GM18519 (cell line): ENCODE measurements at regions not wholly inside any gene's neighbourhood (a gene's known extent, or its start where the extent isn't known, plus 50 kb on each side); places are given as distances from the start of the nearest gene placed in this dataset.
"Not testable (repeated sequence)": the region's sequence is repeated elsewhere in the genome, so short reads cannot be mapped to it uniquely, and the experiment has no call there.

Experiments
- ATAC-seq: cut with Tn5 transposase; IDR thresholded peaks from one replicate; pipeline ENCODE4 v1.9.1; 2021; ENCODE audit warnings: mild to moderate bottlenecking, moderate library complexity; ENCODE audit not compliant: unreplicated experiment, low FRiP score

- peak; percentile 93 for ATAC-seq
These were observed 85.6 kb downstream of the GADD45G start for GRCh38 chr9:89690334-89690912.

DNA sequence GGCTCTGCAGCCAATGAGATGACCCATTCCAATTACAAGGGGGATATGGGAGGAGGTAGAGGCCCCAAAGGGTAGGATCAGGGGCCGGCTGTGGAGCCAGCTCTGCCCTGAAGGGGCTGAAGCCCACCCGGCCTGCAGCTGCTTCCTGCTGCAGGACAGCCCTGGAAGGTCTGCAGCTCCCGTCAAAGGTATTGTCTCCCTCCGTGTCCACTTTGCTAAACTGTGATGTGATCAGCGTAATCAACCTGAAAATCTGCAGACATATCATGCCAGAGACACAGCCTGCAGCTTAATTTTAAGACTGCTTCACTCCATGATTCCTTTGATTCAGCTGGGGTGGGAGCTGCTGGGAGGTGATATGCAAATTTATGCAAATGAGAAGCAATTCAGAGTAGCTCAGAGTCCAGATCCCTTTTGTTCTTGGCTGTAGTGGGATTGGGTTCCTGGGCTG lies 90.7 kb downstream of the GADD45G start:
- ATAC-seq = no peak

- not testable (repeated sequence) for ATAC-seq
These were observed 91.2 kb downstream of the GADD45G start for GRCh38 chr9:89695979-89696378.

DNA sequence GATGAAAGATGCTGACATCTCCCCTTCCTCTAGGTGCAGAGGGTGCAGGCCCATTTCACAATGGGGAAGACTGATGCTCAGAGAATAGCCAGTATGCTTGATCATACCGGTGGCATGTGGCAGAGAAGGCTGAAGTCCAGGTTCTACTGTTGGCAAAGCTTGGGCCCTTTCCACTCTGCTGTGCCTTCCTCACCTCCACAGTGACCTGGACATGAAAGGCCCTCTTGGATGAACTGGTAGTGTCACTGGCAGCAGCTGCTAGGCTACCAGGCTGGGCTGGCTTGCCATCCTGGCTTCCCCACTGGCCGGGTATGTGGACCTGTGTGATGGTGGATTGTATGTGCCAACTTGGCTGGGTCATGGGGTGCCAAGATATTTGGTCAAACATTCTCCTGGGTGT lies 92.0 kb downstream of the GADD45G start:
- ATAC-seq = no peak

- ATAC-seq = no peak
These were observed 92.7 kb downstream of the GADD45G start for GRCh38 chr9:89697553-89697952.

DNA sequence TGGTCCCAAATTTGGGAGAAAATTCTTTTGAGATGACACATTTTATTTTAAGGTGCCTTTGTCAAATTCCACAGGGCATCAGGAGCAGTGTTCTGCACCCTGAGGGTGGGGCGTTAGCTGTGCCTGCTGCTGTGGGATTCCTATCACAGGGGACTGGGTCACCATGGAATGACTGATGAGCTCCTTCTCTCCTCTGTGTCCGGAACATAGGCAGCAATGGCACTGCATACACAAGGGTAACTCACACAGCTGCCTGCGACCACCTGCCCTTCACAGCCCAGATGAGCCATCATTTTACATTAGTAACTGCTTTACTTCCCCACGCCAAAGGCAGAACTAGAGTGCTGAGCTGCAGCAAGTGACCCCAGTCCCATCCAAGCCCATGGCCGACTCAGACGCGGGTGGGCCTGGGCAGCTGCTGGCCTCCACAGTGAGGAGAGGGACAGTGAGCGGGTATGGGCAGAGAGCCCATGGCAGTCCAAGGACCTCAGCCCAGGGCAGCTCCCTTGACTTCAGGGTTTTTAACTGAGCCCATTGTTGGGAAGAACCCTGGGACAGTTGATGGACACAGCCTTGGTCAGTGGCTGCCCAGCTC lies 93.7 kb downstream of the GADD45G start:
- no peak for ATAC-seq

- ATAC-seq = no peak
These were observed 94.8 kb downstream of the GADD45G start for GRCh38 chr9:89699646-89700045.

- peak; percentile 55 for ATAC-seq
These were observed 96.5 kb downstream of the GADD45G start for GRCh38 chr9:89701221-89701798.

GRCh38 chr9:89702401-89702800 lies 97.6 kb downstream of the GADD45G start:
- ATAC-seq = no peak

DNA sequence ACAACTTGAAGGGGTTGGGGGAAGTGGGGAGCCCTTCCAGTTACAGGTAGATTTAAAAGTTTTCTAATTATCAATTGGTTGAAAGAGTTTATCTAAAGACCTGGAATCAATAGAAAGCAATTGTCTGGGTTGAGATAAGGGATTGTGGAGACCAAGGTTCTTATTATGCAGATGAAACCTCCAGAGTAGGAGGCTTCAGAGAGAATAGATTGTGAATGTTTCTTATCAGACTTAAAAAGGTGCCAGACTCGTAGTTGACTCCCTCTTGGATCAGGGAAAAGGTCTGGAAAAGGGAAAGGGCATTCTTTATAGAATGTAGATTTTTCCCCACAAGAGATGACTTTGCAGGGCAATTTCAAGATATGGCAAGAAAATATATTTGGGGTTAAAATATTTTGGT lies 100.8 kb downstream of the GADD45G start:
- no peak for ATAC-seq

DNA sequence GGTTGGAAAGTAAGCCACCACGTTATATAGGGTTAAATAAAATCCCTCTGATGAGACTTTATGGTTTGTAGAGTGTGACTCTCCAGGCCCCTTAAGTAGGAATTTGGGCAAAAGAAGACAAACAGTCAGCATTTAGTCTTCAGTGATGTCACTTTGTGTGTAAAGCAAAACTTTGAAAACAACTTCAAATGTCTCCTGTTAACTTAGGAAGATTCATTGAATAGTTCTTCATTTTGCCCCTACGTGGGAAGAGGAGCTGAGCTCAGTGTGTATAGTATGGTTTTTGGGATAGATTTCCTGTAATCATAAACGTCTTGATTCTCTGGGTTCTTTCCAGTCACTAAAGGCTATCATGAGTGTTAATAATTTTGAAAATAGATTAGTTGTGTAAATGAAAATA lies 101.3 kb downstream of the GADD45G start:
- ATAC-seq = no peak

DNA sequence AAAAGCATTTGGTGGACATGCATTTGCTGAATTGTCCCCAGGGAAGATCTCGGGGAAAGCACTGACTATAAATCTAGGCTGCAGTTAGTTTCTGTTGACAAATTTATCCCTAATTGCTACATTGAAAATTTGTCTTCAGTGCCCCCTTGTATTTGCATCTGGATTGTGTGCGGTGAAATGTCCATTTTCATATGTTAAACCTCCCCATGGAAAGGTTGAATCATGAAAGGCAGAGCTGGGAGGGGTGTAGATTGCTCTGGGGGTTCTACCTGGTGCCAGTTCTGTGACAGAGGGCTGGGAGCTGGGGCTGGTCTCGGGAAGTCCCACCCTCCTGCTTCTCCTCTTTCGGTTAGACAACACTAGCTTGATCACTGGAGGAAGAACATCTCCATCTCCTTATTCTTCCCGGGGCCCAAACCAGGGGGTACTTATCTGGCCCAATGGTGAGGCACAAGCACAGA lies 101.9 kb downstream of the GADD45G start:
- ATAC-seq = no peak

- ATAC-seq = no peak
These were observed 105.9 kb downstream of the GADD45G start for GRCh38 chr9:89710697-89711096.

DNA sequence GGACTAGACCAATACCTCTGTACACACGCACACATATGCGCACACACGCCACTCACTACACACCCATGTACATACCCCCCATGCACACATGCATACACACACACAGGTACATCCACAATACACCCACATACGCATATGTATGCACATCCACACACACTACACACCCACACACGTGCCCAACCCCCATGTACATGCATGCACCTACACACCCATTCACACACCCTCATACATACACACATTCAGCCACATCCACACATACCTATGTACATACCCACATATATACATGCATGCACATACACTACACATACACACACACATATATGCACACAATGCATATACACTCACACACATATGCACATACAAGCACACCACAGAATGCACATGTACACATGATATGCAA lies 107.1 kb downstream of the GADD45G start:
- ATAC-seq = no peak

DNA sequence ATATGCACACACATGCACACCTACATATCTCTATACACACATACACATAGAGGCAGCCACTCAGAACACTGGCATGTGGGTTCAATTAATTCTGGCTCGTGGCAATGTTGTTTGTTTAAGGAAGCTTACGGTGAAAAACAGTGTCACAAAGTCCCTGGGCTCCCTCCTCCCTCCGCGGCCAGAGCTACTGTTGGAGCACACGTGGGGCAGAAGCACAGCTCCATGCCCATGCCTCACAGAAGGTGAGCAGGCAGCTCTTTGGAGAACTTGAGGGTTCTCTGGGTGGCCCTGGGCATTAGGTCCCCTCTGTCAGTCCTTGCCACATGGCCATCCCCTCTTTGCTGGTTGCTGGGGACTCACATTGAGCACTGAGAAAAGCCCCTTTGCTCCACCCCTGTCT lies 107.5 kb downstream of the GADD45G start:
- ATAC-seq = no peak

DNA sequence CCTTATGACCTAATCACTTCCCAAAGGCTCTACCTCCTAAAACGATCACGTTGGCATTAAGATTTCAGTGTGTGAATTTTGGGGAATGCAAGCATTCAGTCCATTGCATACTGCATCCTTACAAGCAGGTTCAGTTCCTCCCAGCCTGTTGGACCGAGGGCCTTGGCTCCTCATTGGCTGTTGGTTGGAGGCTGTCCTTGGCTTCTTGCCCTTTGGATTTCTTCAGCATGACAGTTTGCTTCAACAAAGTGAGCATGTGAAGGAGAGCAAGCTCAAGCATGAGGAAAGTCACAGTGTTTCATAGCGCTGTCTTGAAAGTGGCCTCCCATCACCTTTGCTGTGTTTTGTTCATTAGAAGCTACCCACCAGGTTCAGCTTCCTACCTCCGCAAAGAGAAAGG lies 109.5 kb downstream of the GADD45G start:
- ATAC-seq = no peak

GRCh38 chr9:89715318-89715858 lies 110.6 kb downstream of the GADD45G start:
- no peak for ATAC-seq

GRCh38 chr9:89715881-89716280 lies 111.1 kb downstream of the GADD45G start:
- no peak for ATAC-seq

GRCh38 chr9:89716559-89716958 lies 111.7 kb downstream of the GADD45G start:
- ATAC-seq = no peak

GRCh38 chr9:89718176-89718575 lies 113.4 kb downstream of the GADD45G start:
- no peak for ATAC-seq

DNA sequence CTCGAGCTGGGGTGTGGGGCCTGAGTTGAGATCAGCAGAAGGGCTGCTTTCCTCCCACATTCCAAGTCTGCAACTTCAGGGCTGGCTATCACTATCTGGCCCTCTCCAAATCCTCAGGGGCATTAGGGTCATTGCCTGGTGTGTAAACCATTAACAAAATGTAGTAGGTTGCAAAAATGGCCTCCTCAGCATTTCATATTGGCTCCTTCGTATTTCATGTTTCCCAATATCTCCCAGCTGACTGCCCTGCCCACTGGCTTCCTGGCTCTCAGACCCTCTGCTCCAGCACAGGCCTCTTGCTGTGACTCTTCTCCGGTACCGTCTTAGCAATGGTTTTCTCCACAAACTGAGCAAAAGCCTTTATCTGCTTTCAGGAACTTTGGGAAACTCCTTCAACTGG lies 113.8 kb downstream of the GADD45G start:
- ATAC-seq = no peak

GRCh38 chr9:89719202-89719601 lies 114.4 kb downstream of the GADD45G start:
- ATAC-seq = no peak
